Vagina (tissue), 2 donors: ENCODE measurements at regions not wholly inside any gene's neighbourhood (a gene's known extent, or its start where the extent isn't known, plus 50 kb on each side); places are given as distances from the start of the nearest gene placed in this dataset.

Experiments used
- DNase-seq, 2 donors: peaks; one replicate each; pipeline ENCODE4 v3.0.0-alpha.2; 2017; ENCODE audit errors: extremely low spot score in 2 of 2
- H3K27ac ChIP-seq: fragments of 200-600 bp; sonication (generic); one replicate; pipeline ENCODE4 v1.5.1; 2019
- H3K27me3 ChIP-seq: fragments of 200-600 bp; sonication (generic); one replicate; pipeline ENCODE4 v1.5.1; 2019
- H3K36me3 ChIP-seq, 2 donors: fragments of 200-600 bp; sonication (generic); one replicate each; pipeline ENCODE4 v1.5.1; 2017 to 2019
- H3K4me1 ChIP-seq: fragments of 200-600 bp; sonication (generic); one replicate; pipeline ENCODE4 v1.5.1; 2019
- H3K4me3 ChIP-seq, 2 donors: fragments of 200-600 bp; sonication (generic); 1 replicate in 1 of 2; 2 replicates in 1 of 2; pipeline ENCODE4 v1.5.1; 2016 to 2019
- H3K9me3 ChIP-seq: fragments of 200-600 bp; sonication (generic); one replicate; pipeline ENCODE4 v1.5.1; 2019
- POLR2A ChIP-seq, 2 donors: fragments of 450-650 bp; IDR thresholded peaks; one replicate each; pipeline ENCODE4 v1.6.1; 2017; ENCODE audit warnings: antibody characterized with exemption in 2 of 2, mild to moderate bottlenecking in 2 of 2, moderate library complexity in 2 of 2
- POLR2AphosphoS5 ChIP-seq, 2 donors: sonication (generic); formaldehyde crosslinking; IDR thresholded peaks; one replicate each; pipeline ENCODE4 v1.9.0; 2017; ENCODE audit warnings: antibody characterized with exemption in 2 of 2, mild to moderate bottlenecking in 2 of 2, low read depth in 1 of 2; ENCODE audit not compliant: insufficient read depth in 1 of 2
- intact Hi-C: fragments of 100-400 bp; cut with DNase I; formaldehyde crosslinking; loops from one replicate; pipeline ENCODE4 v1.15.1; 2023
- TF ChIP-seq, protein P1 (sequence below), 3 experiments: fragments of 450-650 bp in 2 of 3; fragments of 200-600 bp in 1 of 3; sonication (generic) in 1 of 3; IDR thresholded peaks; one replicate each; pipeline ENCODE4 v1.5.1; 2017 to 2019; ENCODE audit warnings: antibody characterized with exemption in 3 of 3, mild to moderate bottlenecking in 2 of 3, moderate library complexity in 2 of 3

DNA sequence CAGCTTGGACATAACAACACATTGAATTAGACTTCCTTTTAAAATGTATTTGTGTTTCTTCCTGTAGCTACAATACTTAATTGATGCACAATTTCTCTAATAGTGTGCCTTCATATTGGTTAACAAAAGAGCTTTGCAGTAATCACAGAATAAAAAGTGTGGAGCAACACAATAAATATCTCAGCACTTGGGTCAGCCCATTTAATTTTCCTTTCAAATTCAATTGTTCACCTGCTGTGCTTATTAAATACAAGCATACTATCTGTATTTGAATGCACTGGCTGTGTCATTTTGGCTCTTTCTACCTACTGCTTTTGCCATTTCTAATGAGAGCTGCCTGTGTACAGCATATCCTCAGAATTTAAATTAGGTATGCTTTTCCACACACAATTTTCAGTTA lies 1641.3 kb upstream of the SLC39A10 start:
- Histone ChIP-seq H3K36me3 (no peaks in the 10 kb centered on the region), H3K4me3 (no peak overlapping the region), H3K4me1 (no peaks in the 10 kb centered on the region), H3K27ac (no peak overlapping the region), H3K27me3 (no peaks in the 10 kb centered on the region), H3K9me3 (no peaks in the 10 kb centered on the region)
- TF ChIP-seq POLR2AphosphoS5 (IDR thresholded peaks at IDR 0.05; ENCODE audit: insufficient read depth in 1 of 2, low read depth in 1 of 2) (no peak), POLR2A (IDR thresholded peaks at IDR 0.05) (no peak)
- TF ChIP-seq, protein P1, sequence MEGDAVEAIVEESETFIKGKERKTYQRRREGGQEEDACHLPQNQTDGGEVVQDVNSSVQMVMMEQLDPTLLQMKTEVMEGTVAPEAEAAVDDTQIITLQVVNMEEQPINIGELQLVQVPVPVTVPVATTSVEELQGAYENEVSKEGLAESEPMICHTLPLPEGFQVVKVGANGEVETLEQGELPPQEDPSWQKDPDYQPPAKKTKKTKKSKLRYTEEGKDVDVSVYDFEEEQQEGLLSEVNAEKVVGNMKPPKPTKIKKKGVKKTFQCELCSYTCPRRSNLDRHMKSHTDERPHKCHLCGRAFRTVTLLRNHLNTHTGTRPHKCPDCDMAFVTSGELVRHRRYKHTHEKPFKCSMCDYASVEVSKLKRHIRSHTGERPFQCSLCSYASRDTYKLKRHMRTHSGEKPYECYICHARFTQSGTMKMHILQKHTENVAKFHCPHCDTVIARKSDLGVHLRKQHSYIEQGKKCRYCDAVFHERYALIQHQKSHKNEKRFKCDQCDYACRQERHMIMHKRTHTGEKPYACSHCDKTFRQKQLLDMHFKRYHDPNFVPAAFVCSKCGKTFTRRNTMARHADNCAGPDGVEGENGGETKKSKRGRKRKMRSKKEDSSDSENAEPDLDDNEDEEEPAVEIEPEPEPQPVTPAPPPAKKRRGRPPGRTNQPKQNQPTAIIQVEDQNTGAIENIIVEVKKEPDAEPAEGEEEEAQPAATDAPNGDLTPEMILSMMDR (IDR thresholded peaks at IDR 0.05) = no peak
- intact Hi-C loops = no loop called here
- DNase-seq = no peak

DNA sequence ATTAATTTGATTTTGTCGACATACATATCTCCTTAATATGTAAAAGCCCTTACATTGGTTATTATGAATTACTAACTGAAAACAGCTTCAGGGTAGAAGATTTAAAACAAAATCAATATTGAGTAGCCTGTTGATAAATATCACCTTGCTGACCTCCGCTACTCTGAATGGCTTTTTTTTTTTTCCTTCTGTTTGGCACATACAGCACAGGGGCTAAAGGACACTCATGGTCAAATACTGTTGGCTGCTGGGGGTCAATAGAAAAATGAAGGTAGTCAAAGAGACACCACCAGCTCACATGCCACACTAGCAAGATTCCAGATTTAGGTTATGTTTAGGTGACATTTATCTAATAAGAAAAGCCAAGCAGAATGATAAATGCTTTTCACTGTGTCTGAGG lies 1642.4 kb upstream of the SLC39A10 start:
- intact Hi-C loops = no loop called here
- H3K4me3 ChIP-seq = no peak overlapping the region
- no peak for DNase-seq
- H3K27me3 ChIP-seq = no peaks in the 10 kb centered on the region
- H3K36me3 ChIP-seq = no peaks in the 10 kb centered on the region
- H3K4me1 ChIP-seq = no peaks in the 10 kb centered on the region
- H3K9me3 ChIP-seq = no peaks in the 10 kb centered on the region
- H3K27ac ChIP-seq = no peak overlapping the region
- TF ChIP-seq, protein P1 (IDR thresholded peaks at IDR 0.05) = no peak
- no peak for TF ChIP-seq POLR2AphosphoS5 (IDR thresholded peaks at IDR 0.05; ENCODE audit: insufficient read depth in 1 of 2, low read depth in 1 of 2)
- TF ChIP-seq POLR2A (IDR thresholded peaks at IDR 0.05) = no peak

GRCh38 chr2:194004590-194005206 lies 1652.3 kb upstream of the SLC39A10 start:
- Histone ChIP-seq H3K36me3 (no peaks in the 10 kb centered on the region), H3K4me3 (no peak overlapping the region), H3K9me3 (no peaks in the 10 kb centered on the region), H3K27ac (no peak overlapping the region), H3K27me3 (no peaks in the 10 kb centered on the region), H3K4me1 (no peaks in the 10 kb centered on the region)
- no peak for DNase-seq
- intact Hi-C loops = no loop called here
- no peak for TF ChIP-seq POLR2A (IDR thresholded peaks at IDR 0.05)
- TF ChIP-seq, protein P1 (IDR thresholded peaks at IDR 0.05) = no peak
- TF ChIP-seq POLR2AphosphoS5 (IDR thresholded peaks at IDR 0.05; ENCODE audit: insufficient read depth in 1 of 2, low read depth in 1 of 2) = no peak

- H3K36me3 ChIP-seq = no peaks in the 10 kb centered on the region
- no peaks in the 10 kb centered on the region for H3K9me3 ChIP-seq
- H3K27me3 ChIP-seq = no peaks in the 10 kb centered on the region
- TF ChIP-seq POLR2A (IDR thresholded peaks at IDR 0.05) = no peak
- TF ChIP-seq, protein P1 (IDR thresholded peaks at IDR 0.05) = no peak
- TF ChIP-seq POLR2AphosphoS5 (IDR thresholded peaks at IDR 0.05; ENCODE audit: insufficient read depth in 1 of 2, low read depth in 1 of 2) = no peak
- intact Hi-C loops = no loop called here
- no peak overlapping the region for H3K27ac ChIP-seq
- H3K4me1 ChIP-seq = no peaks in the 10 kb centered on the region
- no peak overlapping the region for H3K4me3 ChIP-seq
- DNase-seq = no peak
Measured at GRCh38 chr2:194003911-194004310, 1653.1 kb upstream of the SLC39A10 start.

DNA sequence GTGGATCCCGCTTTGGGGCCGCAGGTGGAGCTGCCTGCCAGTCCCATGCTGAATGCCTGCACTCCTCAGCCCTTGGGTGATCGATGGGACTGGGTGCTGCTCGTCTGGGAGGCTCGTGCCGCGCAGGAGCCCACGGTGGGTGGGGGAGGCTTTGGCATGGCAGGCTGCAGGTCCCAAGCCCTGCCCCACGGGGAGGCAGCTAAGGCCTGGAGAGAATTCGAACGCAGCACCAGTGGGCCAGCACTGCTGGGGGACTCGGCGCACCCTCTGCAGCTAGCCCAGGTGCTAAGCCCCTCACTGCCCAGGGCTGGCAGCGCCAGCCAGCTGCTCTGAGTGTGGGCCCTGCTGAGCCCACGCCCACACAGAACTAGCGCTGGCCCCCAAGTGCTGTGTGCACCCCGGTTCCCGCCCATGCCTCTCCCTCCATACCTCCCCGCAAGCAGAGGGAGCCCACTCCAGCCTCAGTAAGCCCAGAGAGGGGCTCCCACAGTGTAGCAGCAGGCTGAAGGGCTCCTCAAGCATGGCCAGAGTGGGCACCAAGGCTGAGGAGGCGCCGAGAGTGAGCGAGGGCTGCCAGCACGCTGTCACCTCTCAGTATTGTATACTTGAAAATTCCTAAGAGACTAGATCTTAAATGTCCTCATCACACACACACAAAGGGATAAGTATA lies 1654.2 kb upstream of the SLC39A10 start:
- no peak for DNase-seq
- intact Hi-C loops = no loop called here
- no peak overlapping the region for H3K4me3 ChIP-seq
- H3K4me1 ChIP-seq = no peaks in the 10 kb centered on the region
- H3K27me3 ChIP-seq = no peaks in the 10 kb centered on the region
- no peak overlapping the region for H3K27ac ChIP-seq
- H3K36me3 ChIP-seq = no peaks in the 10 kb centered on the region
- H3K9me3 ChIP-seq = no peaks in the 10 kb centered on the region
- TF ChIP-seq POLR2A (IDR thresholded peaks at IDR 0.05) (no peak), POLR2AphosphoS5 (IDR thresholded peaks at IDR 0.05; ENCODE audit: insufficient read depth in 1 of 2, low read depth in 1 of 2) (no peak)
- TF ChIP-seq, protein P1 (IDR thresholded peaks at IDR 0.05) = no peak
